ENCODE measurements at regions not wholly inside any gene's neighbourhood (a gene's known extent, or its start where the extent isn't known, plus 50 kb on each side); places are given as distances from the start of the nearest gene placed in this dataset.
"Not testable (repeated sequence)": the region's sequence is repeated elsewhere in the genome, so short reads cannot be mapped to it uniquely, and the experiment has no call there.

DNA sequence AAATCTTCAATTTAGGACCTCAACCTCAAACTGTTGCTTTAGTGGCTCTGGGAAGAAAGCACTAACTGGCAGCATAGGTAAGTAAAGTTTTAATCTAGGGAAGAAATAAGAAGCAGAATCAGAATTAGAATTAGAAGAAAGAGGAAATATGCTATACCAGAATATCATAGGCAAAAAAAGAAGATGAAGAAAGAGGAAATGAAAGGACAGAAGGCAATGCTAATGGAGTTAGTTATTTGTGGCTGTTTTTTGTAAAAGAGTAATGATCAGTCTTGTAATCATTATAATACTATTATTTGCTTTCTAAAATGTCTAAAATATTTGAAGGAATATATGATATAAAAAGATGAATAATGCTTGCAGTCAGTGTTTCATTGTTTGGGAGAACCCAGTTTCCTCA is 122.9 kb downstream of the FAM72C start:
- POLR2A ChIA-PET; DNase-seq (ENCODE audit: low spot score); H3K27me3 ChIP-seq (ENCODE audit: control insufficient read depth in 1 of 2, insufficient read depth in 2 of 2, low read length in 2 of 2); H3K27ac ChIP-seq (ENCODE audit: extremely low read length, insufficient read depth, low read length); H3K4me1 ChIP-seq (ENCODE audit: insufficient read depth, low read length); CTCF ChIA-PET (ENCODE audit: low intra/inter-chr PET ratio, low total read pairs); H3K9me3 ChIP-seq (ENCODE audit: low read length); H4K20me1 ChIP-seq (ENCODE audit: insufficient read depth, low read length); H2AFZ ChIP-seq (ENCODE audit: low read length); H3K9ac ChIP-seq (ENCODE audit: insufficient read depth, low read depth, low read length); FAIRE-seq; BruUV-seq (replicated peaks); intact Hi-C loops (cut with micrococcal nuclease; ENCODE audit: unreplicated experiment); H3K79me2 ChIP-seq (ENCODE audit: insufficient read depth, low read length); in situ Hi-C loops (cut with HindIII; ENCODE audit: extremely low pct_ligation_motif_present, low pct_unique_long_range_greater_than_20kb); H3K4me2 ChIP-seq (ENCODE audit: low read depth, low read length); ATAC-seq; H3K4me3 ChIP-seq (replicated peaks in 1 of 3; ENCODE audit: insufficient read depth in 1 of 3, low read depth in 2 of 3, low read length in 3 of 3); H3K36me3 ChIP-seq (replicated peaks in 1 of 2; ENCODE audit: control insufficient read depth in 1 of 2, insufficient read depth in 2 of 2, low read length in 2 of 2): not testable (repeated sequence)

DNA sequence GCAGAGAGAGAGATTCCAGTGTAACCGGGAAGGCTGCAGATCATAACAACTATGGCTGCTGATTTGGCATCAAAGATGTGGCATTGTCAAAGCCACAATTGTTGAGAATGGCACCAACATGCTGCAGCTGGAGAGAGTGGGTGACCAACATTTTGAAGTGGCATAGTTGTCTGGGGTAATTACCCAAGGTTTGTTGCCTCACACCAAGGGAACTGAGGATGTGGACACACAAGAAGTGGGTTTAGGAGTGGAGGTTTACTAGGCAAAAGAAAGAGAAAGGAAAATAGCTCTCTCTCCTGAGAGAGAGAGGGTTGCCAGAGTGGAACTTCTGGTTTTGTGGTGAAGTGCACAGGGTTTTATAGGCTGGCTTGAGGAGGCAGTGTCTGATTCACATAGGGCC is 126.6 kb downstream of the FAM72C start:
- whole genome bisulfite sequencing (ENCODE audit: low lambda C conversion rate): no CpG with 5 or more reads among the region's 1 CpG
- FAIRE-seq; ATAC-seq; CTCF ChIA-PET (ENCODE audit: low intra/inter-chr PET ratio, low total read pairs); BruUV-seq (replicated peaks); POLR2A ChIA-PET; H4K20me1 ChIP-seq (ENCODE audit: insufficient read depth, low read length); DNase-seq (ENCODE audit: low spot score); H3K9ac ChIP-seq (ENCODE audit: insufficient read depth, low read depth, low read length); H3K4me2 ChIP-seq (ENCODE audit: low read depth, low read length); intact Hi-C loops (cut with micrococcal nuclease; ENCODE audit: unreplicated experiment); H2AFZ ChIP-seq (ENCODE audit: low read length); H3K4me3 ChIP-seq (replicated peaks in 1 of 3; ENCODE audit: insufficient read depth in 1 of 3, low read depth in 2 of 3, low read length in 3 of 3); H3K27ac ChIP-seq (ENCODE audit: extremely low read length, insufficient read depth, low read length); H3K36me3 ChIP-seq (replicated peaks in 1 of 2; ENCODE audit: control insufficient read depth in 1 of 2, insufficient read depth in 2 of 2, low read length in 2 of 2); H3K79me2 ChIP-seq (ENCODE audit: insufficient read depth, low read length); H3K9me3 ChIP-seq (ENCODE audit: low read length); in situ Hi-C loops (cut with HindIII; ENCODE audit: extremely low pct_ligation_motif_present, low pct_unique_long_range_greater_than_20kb); H3K27me3 ChIP-seq (ENCODE audit: control insufficient read depth in 1 of 2, insufficient read depth in 2 of 2, low read length in 2 of 2); H3K4me1 ChIP-seq (ENCODE audit: insufficient read depth, low read length): not testable (repeated sequence)

DNA sequence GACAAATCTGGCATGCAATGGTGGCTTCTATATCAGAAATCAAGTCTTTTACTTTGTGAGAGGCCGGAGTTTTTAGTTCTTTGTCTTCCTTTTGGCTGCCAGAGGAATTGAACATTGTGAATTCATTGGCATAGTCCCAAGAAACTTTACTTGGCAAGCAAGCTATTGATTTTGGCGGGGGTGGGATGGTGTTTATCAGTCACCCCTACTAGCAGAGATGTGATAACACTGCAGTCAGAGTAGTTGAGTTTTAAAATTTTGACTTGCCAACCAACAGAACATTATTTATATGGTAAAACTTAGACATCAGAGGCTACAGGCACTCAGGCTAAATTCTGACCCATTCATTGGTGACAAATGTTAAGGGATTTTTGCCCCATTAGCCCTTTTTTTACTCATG is 129.7 kb downstream of the FAM72C start:
- H3K27ac ChIP-seq (ENCODE audit: extremely low read length, insufficient read depth, low read length); BruUV-seq (replicated peaks); H3K4me2 ChIP-seq (ENCODE audit: low read depth, low read length); H3K9ac ChIP-seq (ENCODE audit: insufficient read depth, low read depth, low read length); H3K36me3 ChIP-seq (replicated peaks in 1 of 2; ENCODE audit: control insufficient read depth in 1 of 2, insufficient read depth in 2 of 2, low read length in 2 of 2); CTCF ChIA-PET (ENCODE audit: low intra/inter-chr PET ratio, low total read pairs); H4K20me1 ChIP-seq (ENCODE audit: insufficient read depth, low read length); POLR2A ChIA-PET; DNase-seq (ENCODE audit: low spot score); H3K9me3 ChIP-seq (ENCODE audit: low read length); H3K4me3 ChIP-seq (replicated peaks in 1 of 3; ENCODE audit: insufficient read depth in 1 of 3, low read depth in 2 of 3, low read length in 3 of 3); H3K79me2 ChIP-seq (ENCODE audit: insufficient read depth, low read length); FAIRE-seq; intact Hi-C loops (cut with micrococcal nuclease; ENCODE audit: unreplicated experiment); H3K27me3 ChIP-seq (ENCODE audit: control insufficient read depth in 1 of 2, insufficient read depth in 2 of 2, low read length in 2 of 2); H3K4me1 ChIP-seq (ENCODE audit: insufficient read depth, low read length); in situ Hi-C loops (cut with HindIII; ENCODE audit: extremely low pct_ligation_motif_present, low pct_unique_long_range_greater_than_20kb); H2AFZ ChIP-seq (ENCODE audit: low read length); ATAC-seq: not testable (repeated sequence)
- WGBS (ENCODE audit: low lambda C conversion rate): 0% methylated on average over 1 of the region's 2 CpGs

DNA sequence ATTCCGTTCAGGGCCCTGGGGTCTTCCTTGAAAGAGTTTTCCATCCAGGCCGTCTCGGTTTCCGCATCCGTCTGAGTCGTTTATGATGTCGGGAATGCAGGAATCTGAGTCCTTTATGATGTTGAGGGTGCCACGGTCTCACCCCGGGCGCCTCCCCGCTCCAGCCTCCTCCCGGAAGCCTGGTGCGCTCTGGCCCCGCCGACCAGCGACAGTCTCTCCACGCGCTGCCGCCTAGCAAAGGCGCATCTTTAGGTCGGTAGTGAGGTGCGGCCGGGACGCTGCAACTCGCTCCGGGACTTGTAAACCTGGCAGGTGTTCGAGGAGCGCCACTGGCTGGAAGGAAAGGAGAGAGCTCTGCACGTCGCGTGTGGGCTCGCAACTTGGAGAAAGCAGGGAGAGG is 132.6 kb downstream of the FAM72C start:
- ATAC-seq; BruUV-seq (replicated peaks); POLR2A ChIA-PET; H3K27ac ChIP-seq (ENCODE audit: extremely low read length, insufficient read depth, low read length); DNase-seq (ENCODE audit: low spot score); FAIRE-seq; H3K9ac ChIP-seq (ENCODE audit: insufficient read depth, low read depth, low read length); H3K4me2 ChIP-seq (ENCODE audit: low read depth, low read length); H3K4me1 ChIP-seq (ENCODE audit: insufficient read depth, low read length); H3K79me2 ChIP-seq (ENCODE audit: insufficient read depth, low read length); H3K36me3 ChIP-seq (replicated peaks in 1 of 2; ENCODE audit: control insufficient read depth in 1 of 2, insufficient read depth in 2 of 2, low read length in 2 of 2); CTCF ChIA-PET (ENCODE audit: low intra/inter-chr PET ratio, low total read pairs); intact Hi-C loops (cut with micrococcal nuclease; ENCODE audit: unreplicated experiment); H3K4me3 ChIP-seq (replicated peaks in 1 of 3; ENCODE audit: insufficient read depth in 1 of 3, low read depth in 2 of 3, low read length in 3 of 3); H3K27me3 ChIP-seq (ENCODE audit: control insufficient read depth in 1 of 2, insufficient read depth in 2 of 2, low read length in 2 of 2); H4K20me1 ChIP-seq (ENCODE audit: insufficient read depth, low read length); H2AFZ ChIP-seq (ENCODE audit: low read length); in situ Hi-C loops (cut with HindIII; ENCODE audit: extremely low pct_ligation_motif_present, low pct_unique_long_range_greater_than_20kb); H3K9me3 ChIP-seq (ENCODE audit: low read length): not testable (repeated sequence)
- 31% methylated on average over 9 of the region's 32 CpGs for WGBS (ENCODE audit: low lambda C conversion rate)

DNA sequence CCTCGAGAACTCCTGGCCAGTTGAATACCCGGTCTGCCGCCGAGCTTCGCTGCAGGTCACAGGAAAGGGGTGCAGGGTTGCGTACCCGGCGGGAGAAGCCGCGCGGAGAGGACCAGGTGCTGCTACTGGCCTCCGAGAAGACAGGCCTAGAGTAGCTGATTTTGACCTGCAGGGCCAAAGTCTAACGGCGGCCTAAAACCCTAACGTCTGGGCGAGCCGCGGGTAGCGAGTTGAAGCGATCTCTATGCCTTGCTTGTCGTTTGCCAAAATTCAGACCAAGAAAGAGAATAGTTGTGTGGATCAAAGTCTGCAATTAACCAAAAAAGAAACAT is 133.2 kb downstream of the FAM72C start:
- in situ Hi-C loops (cut with HindIII; ENCODE audit: extremely low pct_ligation_motif_present, low pct_unique_long_range_greater_than_20kb); intact Hi-C loops (cut with micrococcal nuclease; ENCODE audit: unreplicated experiment); H3K4me2 ChIP-seq (ENCODE audit: low read depth, low read length); H4K20me1 ChIP-seq (ENCODE audit: insufficient read depth, low read length); BruUV-seq (replicated peaks); POLR2A ChIA-PET; DNase-seq (ENCODE audit: low spot score); H3K4me1 ChIP-seq (ENCODE audit: insufficient read depth, low read length); H3K27ac ChIP-seq (ENCODE audit: extremely low read length, insufficient read depth, low read length); H3K4me3 ChIP-seq (replicated peaks in 1 of 3; ENCODE audit: insufficient read depth in 1 of 3, low read depth in 2 of 3, low read length in 3 of 3); H3K79me2 ChIP-seq (ENCODE audit: insufficient read depth, low read length); ATAC-seq; H3K27me3 ChIP-seq (ENCODE audit: control insufficient read depth in 1 of 2, insufficient read depth in 2 of 2, low read length in 2 of 2); H3K9me3 ChIP-seq (ENCODE audit: low read length); FAIRE-seq; CTCF ChIA-PET (ENCODE audit: low intra/inter-chr PET ratio, low total read pairs); H2AFZ ChIP-seq (ENCODE audit: low read length); H3K9ac ChIP-seq (ENCODE audit: insufficient read depth, low read depth, low read length); H3K36me3 ChIP-seq (replicated peaks in 1 of 2; ENCODE audit: control insufficient read depth in 1 of 2, insufficient read depth in 2 of 2, low read length in 2 of 2): not testable (repeated sequence)
- no CpG with 5 or more reads among the region's 21 CpGs for WGBS (ENCODE audit: low lambda C conversion rate)
